BE2C (cell line): ENCODE measurements at regions not wholly inside any gene's neighbourhood (a gene's known extent, or its start where the extent isn't known, plus 50 kb on each side); places are given as distances from the start of the nearest gene placed in this dataset.
A peak's percentile ranks its signal among the peaks of the same experiment; 100 is the strongest.

Experiments used
- DNase-seq: peaks from one replicate; pipeline ENCODE4 v3.0.0-alpha.2; 2020
- H3K27me3 ChIP-seq: fragments of 250-450 bp; sonication (Bioruptor Pico); 2 replicates; pipeline ENCODE4 v1.5.1; 2020; ENCODE audit warnings: mild to moderate bottlenecking
- H3K36me3 ChIP-seq: fragments of 250-450 bp; sonication (Bioruptor Pico); 2 replicates; pipeline ENCODE4 v1.5.1; 2020; ENCODE audit warnings: mild to moderate bottlenecking
- H3K4me1 ChIP-seq: fragments of 250-450 bp; sonication (Bioruptor Pico); 2 replicates; pipeline ENCODE4 v1.5.1; 2020
- H3K4me3 ChIP-seq: 2 replicates; pipeline ENCODE4 v1.5.1; 2011; ENCODE audit warnings: low read depth, low read length
- H3K9me3 ChIP-seq: fragments of 250-450 bp; sonication (Bioruptor Pico); 2 replicates; pipeline ENCODE4 v1.5.1; 2020
- TF ChIP-seq, protein P1 (sequence below): IDR thresholded peaks from 2 replicates; pipeline ENCODE4 v1.5.1; 2012; ENCODE audit warnings: mild to moderate bottlenecking, low read depth, low read length

DNA sequence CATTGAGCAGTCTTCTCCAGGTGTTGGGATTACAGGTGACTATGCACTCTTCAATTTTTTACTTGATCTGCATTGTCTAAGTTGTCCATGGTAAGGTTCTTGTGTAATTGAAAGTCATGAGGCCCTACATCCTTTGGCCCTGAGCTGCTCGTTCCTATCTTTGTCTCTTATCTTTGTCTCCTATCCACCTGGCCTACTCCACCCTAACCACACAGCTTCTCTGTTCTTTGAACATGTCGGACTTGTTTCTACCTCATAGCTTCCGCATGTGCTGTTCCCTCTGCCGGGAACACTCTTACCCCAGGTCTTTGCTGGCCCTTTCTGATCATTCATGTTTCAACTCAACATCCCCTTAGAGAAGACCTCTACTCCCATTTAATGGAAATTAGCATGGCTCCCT, 194.8 kb upstream of the TBX3 start:
- no peak overlapping the region for H3K4me3 ChIP-seq
- H3K9me3 ChIP-seq, result no peaks in the 10 kb centered on the region
- H3K27me3 ChIP-seq, result no peaks in the 10 kb centered on the region
- no peaks in the 10 kb centered on the region for H3K4me1 ChIP-seq
- TF ChIP-seq, protein P1, sequence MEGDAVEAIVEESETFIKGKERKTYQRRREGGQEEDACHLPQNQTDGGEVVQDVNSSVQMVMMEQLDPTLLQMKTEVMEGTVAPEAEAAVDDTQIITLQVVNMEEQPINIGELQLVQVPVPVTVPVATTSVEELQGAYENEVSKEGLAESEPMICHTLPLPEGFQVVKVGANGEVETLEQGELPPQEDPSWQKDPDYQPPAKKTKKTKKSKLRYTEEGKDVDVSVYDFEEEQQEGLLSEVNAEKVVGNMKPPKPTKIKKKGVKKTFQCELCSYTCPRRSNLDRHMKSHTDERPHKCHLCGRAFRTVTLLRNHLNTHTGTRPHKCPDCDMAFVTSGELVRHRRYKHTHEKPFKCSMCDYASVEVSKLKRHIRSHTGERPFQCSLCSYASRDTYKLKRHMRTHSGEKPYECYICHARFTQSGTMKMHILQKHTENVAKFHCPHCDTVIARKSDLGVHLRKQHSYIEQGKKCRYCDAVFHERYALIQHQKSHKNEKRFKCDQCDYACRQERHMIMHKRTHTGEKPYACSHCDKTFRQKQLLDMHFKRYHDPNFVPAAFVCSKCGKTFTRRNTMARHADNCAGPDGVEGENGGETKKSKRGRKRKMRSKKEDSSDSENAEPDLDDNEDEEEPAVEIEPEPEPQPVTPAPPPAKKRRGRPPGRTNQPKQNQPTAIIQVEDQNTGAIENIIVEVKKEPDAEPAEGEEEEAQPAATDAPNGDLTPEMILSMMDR, result no peak
- no peak for DNase-seq
- no peaks in the 10 kb centered on the region for H3K36me3 ChIP-seq

GRCh38 chr12:114876968-114877680, 193.1 kb upstream of the TBX3 start:
- Histone ChIP-seq H3K4me1 (no peaks in the 10 kb centered on the region), H3K4me3 (no peak overlapping the region), H3K9me3 (no peaks in the 10 kb centered on the region), H3K36me3 (no peaks in the 10 kb centered on the region), H3K27me3 (no peaks in the 10 kb centered on the region)
- DNase-seq, result no peak
- TF ChIP-seq, protein P1, result no peak

DNA sequence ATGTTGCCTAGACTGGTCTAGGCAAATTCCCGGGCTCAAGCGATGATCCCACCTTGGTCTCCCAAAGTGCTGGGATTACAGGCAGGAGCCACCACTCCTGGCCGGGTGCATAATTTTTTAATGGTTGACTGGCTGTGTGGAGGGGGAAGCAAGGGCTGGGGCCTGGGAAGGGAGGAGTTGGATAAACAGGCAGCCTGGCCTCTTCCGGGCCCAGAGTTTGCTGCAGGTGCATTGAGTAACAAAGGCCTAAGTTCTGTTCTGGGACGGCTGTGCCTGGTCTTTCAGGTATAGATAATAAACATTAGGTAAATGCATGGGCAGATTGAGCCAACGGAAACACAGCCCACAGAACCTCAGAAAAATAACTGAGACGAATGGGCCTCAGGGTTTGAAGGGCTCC, 191.3 kb upstream of the TBX3 start:
- no peak for DNase-seq
- TF ChIP-seq, protein P1, result no peak
- Histone ChIP-seq H3K4me3 (no peak overlapping the region), H3K9me3 (no peaks in the 10 kb centered on the region), H3K4me1 (no peaks in the 10 kb centered on the region), H3K27me3 (no peaks in the 10 kb centered on the region), H3K36me3 (no peaks in the 10 kb centered on the region)

- Histone ChIP-seq H3K27me3 (no peaks in the 10 kb centered on the region), H3K36me3 (no peaks in the 10 kb centered on the region), H3K4me1 (peaks cover 4% of the 10 kb centered on the region; the same call in 1 of the 2 replicates), H3K4me3 (no peak overlapping the region), H3K9me3 (no peaks in the 10 kb centered on the region)
- no peak for DNase-seq
- TF ChIP-seq, protein P1, result no peak
Observed at GRCh38 chr12:114873656-114874055, 189.7 kb upstream of the TBX3 start.

DNA sequence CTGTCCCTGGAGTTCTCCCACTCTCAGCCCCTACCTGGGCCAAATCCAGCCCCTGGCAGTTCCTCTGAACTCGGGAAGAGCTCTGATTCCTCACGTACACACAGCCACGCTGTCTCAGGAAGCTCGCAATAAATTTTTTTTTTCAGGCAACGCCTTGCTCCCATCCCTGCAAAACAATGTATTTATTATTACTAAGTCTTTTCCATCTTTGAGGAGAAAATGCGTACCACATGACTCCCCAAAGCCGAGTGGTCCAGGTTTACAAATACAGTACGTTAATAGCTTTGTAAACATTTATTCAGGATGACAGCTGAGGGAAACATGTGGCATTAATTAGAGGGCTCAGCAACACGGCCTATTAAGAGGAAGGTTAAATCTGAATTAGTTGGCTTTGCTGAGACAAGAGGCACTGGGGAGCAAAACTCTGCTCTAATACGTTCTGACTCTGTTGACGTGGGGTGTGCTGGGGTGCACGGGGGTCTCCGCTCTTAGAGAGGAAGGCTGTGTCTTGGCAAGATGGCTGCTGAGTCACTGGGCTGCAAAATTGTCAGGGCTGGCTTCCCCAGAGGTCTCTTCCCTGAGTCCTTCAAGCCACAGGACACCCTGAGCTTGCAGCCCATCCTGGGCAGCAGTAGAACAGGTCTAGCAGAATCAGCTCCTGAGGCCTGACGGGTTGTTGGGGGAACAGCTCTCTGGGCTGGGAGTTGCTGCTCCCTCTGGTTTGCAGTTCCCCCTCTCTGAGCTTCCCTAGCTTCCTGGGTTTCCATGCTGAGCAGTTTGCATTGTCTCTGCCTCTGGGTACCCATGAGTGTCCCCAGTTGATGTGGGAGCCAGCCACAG, 185.2 kb upstream of the TBX3 start:
- TF ChIP-seq, protein P1, result no peak
- H3K4me3 ChIP-seq, result no peak overlapping the region
- H3K27me3 ChIP-seq, result no peaks in the 10 kb centered on the region
- H3K4me1 ChIP-seq, result peaks cover 4% of the 10 kb centered on the region; the same call in 1 of the 2 replicates
- peak; percentile 11 for DNase-seq
- no peaks in the 10 kb centered on the region for H3K9me3 ChIP-seq
- H3K36me3 ChIP-seq, result no peaks in the 10 kb centered on the region

DNA sequence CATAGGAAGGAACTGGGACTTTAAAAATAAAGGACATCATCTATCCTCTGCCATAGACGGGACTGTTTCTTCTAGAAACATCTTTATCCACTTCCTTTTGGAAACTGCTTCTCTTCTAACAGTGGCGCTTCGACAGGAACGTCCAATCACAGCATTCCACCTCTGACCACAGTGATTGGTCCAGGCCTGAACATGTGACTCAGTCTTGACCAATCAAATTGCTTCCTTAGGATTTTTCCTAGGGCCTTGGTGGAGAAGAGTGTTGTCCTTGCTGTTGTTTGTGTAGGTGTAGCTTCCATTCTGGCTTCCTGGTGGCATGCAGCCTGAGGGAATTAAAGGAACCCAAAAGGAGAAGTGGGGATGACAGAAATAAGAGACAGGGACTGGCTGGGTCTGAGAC, 182.4 kb upstream of the TBX3 start:
- DNase-seq, result no peak
- TF ChIP-seq, protein P1, result no peak

More for the DNA sequence above, 182.4 kb upstream of the TBX3 start:
- Histone ChIP-seq H3K4me3 (no peak overlapping the region), H3K9me3 (no peaks in the 10 kb centered on the region), H3K27me3 (no peaks in the 10 kb centered on the region), H3K4me1 (peaks cover 4% of the 10 kb centered on the region; the same call in 1 of the 2 replicates), H3K36me3 (no peaks in the 10 kb centered on the region)
